ENCODE measurements at regions not wholly inside any gene's neighbourhood (a gene's known extent, or its start where the extent isn't known, plus 50 kb on each side); places are given as distances from the start of the nearest gene placed in this dataset.

DNA sequence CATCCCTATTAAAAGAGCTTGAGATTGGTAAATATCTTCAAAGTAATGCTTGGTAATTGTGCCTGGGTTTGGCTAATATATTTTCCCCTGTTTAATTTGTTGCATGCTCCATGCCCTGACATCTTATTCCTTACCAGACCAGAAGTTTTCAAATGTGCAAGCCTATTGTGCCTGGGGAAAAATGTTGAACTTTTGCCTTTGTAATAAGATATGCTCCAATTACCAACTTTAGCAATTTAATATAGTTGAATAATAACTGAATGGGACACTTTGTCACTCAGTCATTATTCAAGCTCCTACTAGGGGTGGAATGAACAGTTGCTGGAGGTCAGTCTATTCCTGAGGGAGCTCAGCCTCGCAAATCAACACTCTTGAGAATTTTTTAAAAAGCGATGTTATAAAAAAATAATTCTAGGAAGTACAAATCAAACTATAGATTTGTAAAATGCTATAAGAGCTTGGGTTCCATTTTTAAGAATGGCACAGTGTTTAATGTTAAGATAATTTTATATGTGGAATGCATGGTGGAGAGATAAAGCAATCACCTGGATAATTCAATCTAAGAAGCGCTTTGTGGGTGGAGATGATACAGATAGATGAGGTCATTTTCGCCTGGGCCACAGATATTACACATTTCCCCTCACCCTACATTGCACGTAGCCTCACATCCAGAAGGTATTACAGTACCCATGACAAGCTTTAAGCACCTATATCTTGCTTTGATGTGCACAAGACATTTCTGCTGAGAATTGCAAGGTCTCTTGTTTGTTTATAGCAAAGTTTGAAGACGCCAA is 231.8 kb downstream of the PIK3R1 start:
- TF ChIP-seq POLR2AphosphoS5 (IDR thresholded peaks at IDR 0.05; ENCODE audit: low read depth, low read length) (no peak), REST (IDR thresholded peaks at IDR 0.05; ENCODE audit: insufficient read depth in 1 of 2, low read depth in 2 of 2, low read length in 1 of 2) (no peak), SIN3A (IDR thresholded peaks at IDR 0.05; ENCODE audit: borderline replicate concordance, insufficient read depth, low read depth, low read length) (no peak), TCF7L2 (IDR thresholded peaks at IDR 0.05; ENCODE audit: low read depth, low read length) (no peak)
- TF ChIP-seq, protein P1, sequence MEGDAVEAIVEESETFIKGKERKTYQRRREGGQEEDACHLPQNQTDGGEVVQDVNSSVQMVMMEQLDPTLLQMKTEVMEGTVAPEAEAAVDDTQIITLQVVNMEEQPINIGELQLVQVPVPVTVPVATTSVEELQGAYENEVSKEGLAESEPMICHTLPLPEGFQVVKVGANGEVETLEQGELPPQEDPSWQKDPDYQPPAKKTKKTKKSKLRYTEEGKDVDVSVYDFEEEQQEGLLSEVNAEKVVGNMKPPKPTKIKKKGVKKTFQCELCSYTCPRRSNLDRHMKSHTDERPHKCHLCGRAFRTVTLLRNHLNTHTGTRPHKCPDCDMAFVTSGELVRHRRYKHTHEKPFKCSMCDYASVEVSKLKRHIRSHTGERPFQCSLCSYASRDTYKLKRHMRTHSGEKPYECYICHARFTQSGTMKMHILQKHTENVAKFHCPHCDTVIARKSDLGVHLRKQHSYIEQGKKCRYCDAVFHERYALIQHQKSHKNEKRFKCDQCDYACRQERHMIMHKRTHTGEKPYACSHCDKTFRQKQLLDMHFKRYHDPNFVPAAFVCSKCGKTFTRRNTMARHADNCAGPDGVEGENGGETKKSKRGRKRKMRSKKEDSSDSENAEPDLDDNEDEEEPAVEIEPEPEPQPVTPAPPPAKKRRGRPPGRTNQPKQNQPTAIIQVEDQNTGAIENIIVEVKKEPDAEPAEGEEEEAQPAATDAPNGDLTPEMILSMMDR (IDR thresholded peaks at IDR 0.05) = no peak
